WERI-Rb-1 (cell line): ENCODE measurements at regions not wholly inside any gene's neighbourhood (a gene's known extent, or its start where the extent isn't known, plus 50 kb on each side); places are given as distances from the start of the nearest gene placed in this dataset.
A peak's percentile ranks its signal among the peaks of the same experiment; 100 is the strongest.

ENCODE experiments used
- DNase-seq: peaks from one replicate; pipeline ENCODE4 v3.0.0-alpha.2; 2020
- H3K27ac ChIP-seq: fragments of 250-450 bp; sonication (Bioruptor Pico); 2 replicates; pipeline ENCODE4 v1.5.1; 2020; ENCODE audit warnings: mild to moderate bottlenecking, moderate library complexity
- H3K27me3 ChIP-seq: fragments of 250-450 bp; sonication (Bioruptor Pico); 2 replicates; pipeline ENCODE4 v1.5.1; 2021; ENCODE audit warnings: mild to moderate bottlenecking, low read depth, moderate library complexity; ENCODE audit not compliant: insufficient read depth, severe bottlenecking
- H3K36me3 ChIP-seq: fragments of 250-450 bp; sonication (Bioruptor Pico); 2 replicates; pipeline ENCODE4 v1.5.1; 2020; ENCODE audit warnings: mild to moderate bottlenecking, moderate library complexity
- H3K4me3 ChIP-seq: 2 replicates; pipeline ENCODE4 v1.5.1; 2011; ENCODE audit warnings: low read depth, mild to moderate bottlenecking, control low read depth, low read length
- H3K9me3 ChIP-seq: fragments of 250-450 bp; sonication (Bioruptor Pico); 2 replicates; pipeline ENCODE4 v1.5.1; 2021; ENCODE audit warnings: mild to moderate bottlenecking, moderate library complexity; ENCODE audit not compliant: severe bottlenecking
- CTCF ChIP-seq: IDR thresholded peaks from 2 replicates; pipeline ENCODE4 v1.5.1; 2011; ENCODE audit warnings: low read depth, mild to moderate bottlenecking, control low read depth, inconsistent platforms, low read length

GRCh38 chr5:57653636-57654290 is 171.2 kb upstream of the ACTBL2 start:
- Histone ChIP-seq H3K9me3 (no peaks in the 10 kb centered on the region), H3K36me3 (no peaks in the 10 kb centered on the region), H3K4me3 (no peak overlapping the region), H3K27ac (no peak overlapping the region), H3K27me3 (no peaks in the 10 kb centered on the region)
- TF ChIP-seq CTCF = no peak
- DNase-seq = no peak

- no peak for TF ChIP-seq CTCF
- no peaks in the 10 kb centered on the region for H3K36me3 ChIP-seq
- H3K27me3 ChIP-seq = no peaks in the 10 kb centered on the region
- no peaks in the 10 kb centered on the region for H3K9me3 ChIP-seq
- H3K27ac ChIP-seq = no peak overlapping the region
- H3K4me3 ChIP-seq = no peak overlapping the region
- DNase-seq = no peak
These were observed 168.5 kb upstream of the ACTBL2 start for GRCh38 chr5:57651127-57651526.

GRCh38 chr5:57650360-57651069 is 167.9 kb upstream of the ACTBL2 start:
- no peaks in the 10 kb centered on the region for H3K9me3 ChIP-seq
- peak; percentile 68 for DNase-seq
- no peaks in the 10 kb centered on the region for H3K36me3 ChIP-seq
- peak; percentile 81 for TF ChIP-seq CTCF
- no peaks in the 10 kb centered on the region for H3K27me3 ChIP-seq
- peak overlapping the region; percentile 30; the same call in 1 of the 2 replicates for H3K27ac ChIP-seq
- H3K4me3 ChIP-seq = no peak overlapping the region

GRCh38 chr5:57642698-57643097 is 160.1 kb upstream of the ACTBL2 start:
- no peaks in the 10 kb centered on the region for H3K27me3 ChIP-seq
- no peak overlapping the region for H3K27ac ChIP-seq
- no peaks in the 10 kb centered on the region for H3K9me3 ChIP-seq
- no peak overlapping the region for H3K4me3 ChIP-seq
- no peak for TF ChIP-seq CTCF
- no peak for DNase-seq
- H3K36me3 ChIP-seq = no peaks in the 10 kb centered on the region

GRCh38 chr5:57642066-57642465 is 159.5 kb upstream of the ACTBL2 start:
- DNase-seq = no peak

More at GRCh38 chr5:57642066-57642465, 159.5 kb upstream of the ACTBL2 start:
- Histone ChIP-seq H3K9me3 (no peaks in the 10 kb centered on the region), H3K27me3 (no peaks in the 10 kb centered on the region), H3K36me3 (no peaks in the 10 kb centered on the region), H3K27ac (no peak overlapping the region), H3K4me3 (no peak overlapping the region)
- no peak for TF ChIP-seq CTCF
